ENCODE measurements at regions not wholly inside any gene's neighbourhood (a gene's known extent, or its start where the extent isn't known, plus 50 kb on each side); places are given as distances from the start of the nearest gene placed in this dataset.

DNA sequence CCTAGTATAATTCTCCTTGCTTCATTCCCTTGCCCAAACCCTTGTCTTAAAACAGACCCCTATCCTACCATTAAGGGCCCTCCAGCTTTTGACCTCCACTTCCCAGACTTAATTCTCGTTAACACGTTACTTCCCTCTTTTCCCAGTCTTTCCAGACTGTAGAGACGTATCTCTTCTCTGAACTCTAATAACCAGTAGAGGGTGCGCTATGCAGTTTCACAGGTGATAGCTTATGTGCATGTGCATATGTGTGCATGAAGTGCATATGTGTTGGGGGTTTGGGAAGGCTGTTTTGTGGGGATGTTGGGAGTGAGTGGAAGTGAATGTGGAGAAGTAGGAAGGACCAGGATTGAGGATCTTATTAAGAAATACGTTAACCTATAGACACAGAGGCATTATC is 78.1 kb upstream of the CCDC190 start:
- H4K20me1 ChIP-seq (replicated peaks in 1 of 2; ENCODE audit: control insufficient read depth in 1 of 2, insufficient read depth in 2 of 2, low read length in 2 of 2): no peaks in the 10 kb centered on the region
- H4K91ac ChIP-seq (replicated peaks; ENCODE audit: insufficient read length, low read length): no peak overlapping the region
- H3K79me2 ChIP-seq (ENCODE audit: control insufficient read depth in 1 of 2, insufficient read depth in 2 of 2, low read length in 2 of 2): no peaks in the 10 kb centered on the region
- no peak overlapping the region for H3K56ac ChIP-seq (replicated peaks; ENCODE audit: insufficient read length, low read depth, low read length)
- H3K4ac ChIP-seq (replicated peaks; ENCODE audit: insufficient read length, low read depth, low read length): no peak overlapping the region
- ChIA-PET CTCF (ENCODE audit: partially characterized antibody) (interaction anchor here (1.8 kb wide), 1 partner anchor 18 kb away, joined by 4 read pairs; no protein-coding TSS in a partner anchor), POLR2A (ENCODE audit: partially characterized antibody) (no interaction called here)
- H3K18ac ChIP-seq (ENCODE audit: extremely low read depth, low read length): no peak overlapping the region
- H3K36me3 ChIP-seq (ENCODE audit: control insufficient read depth in 2 of 4, insufficient read depth in 4 of 4, low read length in 3 of 4): no peaks in the 10 kb centered on the region
- no peak overlapping the region for H2AK5ac ChIP-seq (ENCODE audit: low read depth, low read length)
- H3K9me3 ChIP-seq (ENCODE audit: insufficient read depth in 2 of 2, low read depth in 1 of 2, low read length in 1 of 2): no peaks in the 10 kb centered on the region
- no peak overlapping the region for H2BK12ac ChIP-seq (ENCODE audit: low read depth, low read length)
- no peak overlapping the region for H2AFZ ChIP-seq (ENCODE audit: low read length)
- H2BK120ac ChIP-seq (replicated peaks; ENCODE audit: low read depth, low read length): no peak overlapping the region
- no peak overlapping the region for H2BK15ac ChIP-seq (ENCODE audit: low read length)
- H4K8ac ChIP-seq (ENCODE audit: extremely low read depth, insufficient read depth, low read length): no peak overlapping the region
- H2BK20ac ChIP-seq (ENCODE audit: low read length): no peak overlapping the region
- no peak overlapping the region for H2BK5ac ChIP-seq (ENCODE audit: low read depth, low read length)
- TF ChIP-seq BACH1 (IDR thresholded peaks at IDR 0.05; ENCODE audit: low read length): no peak
- no peak for TF ChIP-seq SIN3A (conservative IDR thresholded peaks at IDR 0.05 in 1 of 2, IDR thresholded peaks at IDR 0.05 in 1 of 2; ENCODE audit: low read depth in 1 of 2, low read length in 2 of 2)
- no peak for TF ChIP-seq RNF2 (IDR thresholded peaks at IDR 0.05; ENCODE audit: borderline replicate concordance, low read depth, low read length, missing control alignments, poor library complexity, severe bottlenecking)
- TF ChIP-seq POLR2AphosphoS5 (IDR thresholded peaks at IDR 0.05; ENCODE audit: low read depth, low read length): no peak
- no peaks in the 10 kb centered on the region for H3K23me2 ChIP-seq (ENCODE audit: low read depth, low read length)
- FAIRE-seq (no peak), DNase-seq (ENCODE audit: low read depth in 1 of 2, low spot score in 2 of 2) (no peak)
- WGBS, 2 experiments (ENCODE audit: extremely low coverage in 1 of 2, insufficient coverage in 1 of 2, insufficient read length in 1 of 2, insufficient replicate concordance in 2 of 2, low coverage in 1 of 2, low lambda C conversion rate in 2 of 2, missing lambda C conversion rate in 1 of 2): 90% methylated on average over 5 of the region's 5 CpGs; no CpG with 5 or more reads in 1 of the 2 experiments
- H3K14ac ChIP-seq (ENCODE audit: insufficient read length): no peak overlapping the region
- peaks cover 0 to 3% (median 1%) of the 10 kb centered on the region in 4 experiments; a peak in 2 of 7 replicates for H3K4me1 ChIP-seq (replicated peaks in 1 of 4; ENCODE audit: control insufficient read depth in 3 of 4, insufficient read depth in 4 of 4, low read length in 3 of 4)
- H3K9ac ChIP-seq (replicated peaks in 1 of 4; ENCODE audit: extremely low read depth in 1 of 4, low read depth in 3 of 4, low read length in 3 of 4): no peak overlapping the region
- no peak overlapping the region for H3K4me2 ChIP-seq (ENCODE audit: insufficient read depth in 1 of 2, low read depth in 2 of 2, low read length in 2 of 2)
- no peak overlapping the region for H3K4me3 ChIP-seq (ENCODE audit: extremely low read depth in 1 of 4, insufficient read depth in 2 of 4, low read depth in 3 of 4, low read length in 4 of 4)
- H3K27me3 ChIP-seq (replicated peaks in 1 of 4; ENCODE audit: control insufficient read depth in 3 of 4, extremely low read depth in 1 of 4, insufficient read depth in 3 of 4, low read length in 3 of 4): no peaks in the 10 kb centered on the region
- no peak overlapping the region for H3K23ac ChIP-seq (ENCODE audit: insufficient read length)
- no peak overlapping the region for H3K27ac ChIP-seq (ENCODE audit: low read depth, low read length)
- no peaks in the 10 kb centered on the region for H3K79me1 ChIP-seq (ENCODE audit: low read depth, low read length)
- no peak overlapping the region for H4K5ac ChIP-seq (ENCODE audit: insufficient read length, low read depth, low read length)
